H1 (cell line): ENCODE measurements at regions not wholly inside any gene's neighbourhood (a gene's known extent, or its start where the extent isn't known, plus 50 kb on each side); places are given as distances from the start of the nearest gene placed in this dataset.

Experiments
- CTCF ChIA-PET: fragments of 300-600 bp; sonication (Branson Sonifier 250); formaldehyde crosslinking; loops from one replicate; lab custom pipeline; 2021; ENCODE audit not compliant: partially characterized antibody; lab: Charles Lee
- POLR2A ChIA-PET: fragments of 300-600 bp; sonication (Branson Sonifier 250); formaldehyde crosslinking; loops from one replicate; lab custom pipeline; 2021; ENCODE audit warnings: inconsistent platforms; ENCODE audit not compliant: partially characterized antibody; lab: Charles Lee
- DNase-seq, 2 experiments: peaks; one replicate each; pipeline versions ENCODE4 v3.0.0 to v3.0.0-alpha.2; 2010 to 2022; ENCODE audit warnings: low spot score in 2 of 2, low read depth in 1 of 2, mixed read lengths in 1 of 2
- FAIRE-seq: peaks from 2 replicates; lab custom pipeline; 2011; peaks lifted over from hg19 to GRCh38; lab: Jason Lieb, UNC
- H2AFZ ChIP-seq: 2 replicates; pipeline ENCODE4 v1.8.1; 2012; ENCODE audit warnings: low read length, inconsistent platforms
- H2AK5ac ChIP-seq: 2 replicates; pipeline ENCODE4 v1.6.1; 2013; ENCODE audit warnings: low read depth, low read length
- H2BK120ac ChIP-seq: replicated peaks from 2 replicates; pipeline ENCODE3; 2013; ENCODE audit warnings: low read depth, low read length, inconsistent platforms
- H2BK12ac ChIP-seq: 2 replicates; pipeline ENCODE4 v1.6.1; 2013; ENCODE audit warnings: low read depth, low read length
- H2BK15ac ChIP-seq: 2 replicates; pipeline ENCODE4 v1.6.1; 2013; ENCODE audit warnings: low read length
- H2BK20ac ChIP-seq: 2 replicates; pipeline ENCODE4 v1.6.1; 2013; ENCODE audit warnings: low read length
- H2BK5ac ChIP-seq: 2 replicates; pipeline ENCODE4 v1.6.1; 2013; ENCODE audit warnings: low read depth, low read length
- H3K14ac ChIP-seq: 2 replicates; pipeline ENCODE4 v1.6.1; 2013; ENCODE audit warnings: inconsistent platforms; ENCODE audit not compliant: insufficient read length
- H3K18ac ChIP-seq: 2 replicates; pipeline ENCODE4 v1.6.1; 2013; ENCODE audit warnings: low read length; ENCODE audit errors: extremely low read depth
- H3K23ac ChIP-seq: 2 replicates; pipeline ENCODE4 v1.6.1; 2013; ENCODE audit warnings: inconsistent platforms; ENCODE audit not compliant: insufficient read length
- H3K23me2 ChIP-seq: 2 replicates; pipeline ENCODE4 v1.6.1; 2013; ENCODE audit warnings: low read depth, low read length
- H3K27ac ChIP-seq: 2 replicates; pipeline ENCODE4 v1.6.1; 2011; ENCODE audit warnings: low read depth, low read length, inconsistent platforms
- H3K27me3 ChIP-seq, 4 experiments: replicated peaks in 1 of 4; 1 replicate in 1 of 4; 2 replicates in 3 of 4; pipeline versions ENCODE4 v1.6.1 to v1.8.1; 2011 to 2013; ENCODE audit warnings: low read length in 3 of 4, mild to moderate bottlenecking in 3 of 4, inconsistent platforms in 2 of 4, mixed read lengths in 2 of 4, moderate library complexity in 1 of 4; ENCODE audit not compliant: control insufficient read depth in 3 of 4, insufficient read depth in 3 of 4; ENCODE audit errors: extremely low read depth in 1 of 4
- H3K36me3 ChIP-seq, 4 experiments: 2 replicates each; pipeline versions ENCODE4 v1.6.1 to v1.8.1; 2011 to 2013; ENCODE audit warnings: mild to moderate bottlenecking in 4 of 4, low read length in 3 of 4, moderate library complexity in 2 of 4, control low read depth in 1 of 4, inconsistent platforms in 1 of 4; ENCODE audit not compliant: insufficient read depth in 4 of 4, control insufficient read depth in 2 of 4
- H3K4ac ChIP-seq: replicated peaks from 2 replicates; pipeline ENCODE3; 2013; ENCODE audit warnings: low read length, low read depth, mixed read lengths, inconsistent platforms; ENCODE audit not compliant: insufficient read length
- H3K4me1 ChIP-seq, 4 experiments: replicated peaks in 1 of 4; 1 replicate in 1 of 4; 2 replicates in 3 of 4; pipeline versions ENCODE4 v1.6.1 to v1.8.1; 2011 to 2013; ENCODE audit warnings: low read length in 3 of 4, inconsistent platforms in 2 of 4, mixed read lengths in 1 of 4; ENCODE audit not compliant: insufficient read depth in 4 of 4, control insufficient read depth in 3 of 4
- H3K4me2 ChIP-seq, 2 experiments: 2 replicates each; pipeline versions ENCODE4 v1.6.1 to v1.8.1; 2011 to 2013; ENCODE audit warnings: low read depth in 2 of 2, low read length in 2 of 2, control low read depth in 1 of 2, inconsistent platforms in 1 of 2, mild to moderate bottlenecking in 1 of 2; ENCODE audit not compliant: insufficient read depth in 1 of 2
- H3K4me3 ChIP-seq, 4 experiments: fragments of 200-600, 300-600 bp in 1 of 4; sonication (generic), shearing (Covaris generic), sonication (Bioruptor Twin) in 1 of 4; 2 replicates each; pipeline versions ENCODE4 v1.5.1 to v1.8.1; 2011 to 2016; ENCODE audit warnings: low read length in 4 of 4, low read depth in 3 of 4, control low read depth in 2 of 4, inconsistent platforms in 2 of 4, mild to moderate bottlenecking in 2 of 4, mixed read lengths in 1 of 4, moderate library complexity in 1 of 4; ENCODE audit not compliant: insufficient read depth in 2 of 4; ENCODE audit errors: extremely low read depth in 1 of 4
- H3K56ac ChIP-seq: replicated peaks from 2 replicates; pipeline ENCODE3; 2013; ENCODE audit warnings: low read depth, mild to moderate bottlenecking, mixed read lengths, low read length, inconsistent platforms; ENCODE audit not compliant: insufficient read length
- H3K79me1 ChIP-seq: 2 replicates; pipeline ENCODE4 v1.6.1; 2013; ENCODE audit warnings: low read depth, low read length, control low read depth
- H3K79me2 ChIP-seq, 2 experiments: 2 replicates each; pipeline versions ENCODE4 v1.6.1 to v1.8.1; 2012 to 2013; ENCODE audit warnings: low read length in 2 of 2, mild to moderate bottlenecking in 2 of 2, inconsistent platforms in 1 of 2; ENCODE audit not compliant: insufficient read depth in 2 of 2, control insufficient read depth in 1 of 2
- H3K9ac ChIP-seq, 4 experiments: replicated peaks in 1 of 4; 1 replicate in 1 of 4; 2 replicates in 3 of 4; pipeline versions ENCODE4 v1.6.1 to v1.8.1; 2011 to 2013; ENCODE audit warnings: low read depth in 3 of 4, low read length in 3 of 4, control low read depth in 2 of 4, mild to moderate bottlenecking in 2 of 4, moderate library complexity in 2 of 4, inconsistent platforms in 1 of 4; ENCODE audit errors: extremely low read depth in 1 of 4
- H3K9me3 ChIP-seq, 2 experiments: 2 replicates each; pipeline versions ENCODE4 v1.6.1 to v1.8.1; 2012 to 2013; ENCODE audit warnings: mild to moderate bottlenecking in 2 of 2, moderate library complexity in 2 of 2, control low read depth in 1 of 2, inconsistent platforms in 1 of 2, low read depth in 1 of 2, low read length in 1 of 2, mixed read lengths in 1 of 2; ENCODE audit not compliant: insufficient read depth in 2 of 2
- H4K20me1 ChIP-seq, 2 experiments: replicated peaks in 1 of 2; 2 replicates each; pipeline versions ENCODE3 to v1.8.1; 2011 to 2013; ENCODE audit warnings: inconsistent platforms in 2 of 2, low read length in 2 of 2, mild to moderate bottlenecking in 1 of 2; ENCODE audit not compliant: insufficient read depth in 2 of 2, control insufficient read depth in 1 of 2
- H4K5ac ChIP-seq: 2 replicates; pipeline ENCODE4 v1.6.1; 2013; ENCODE audit warnings: low read length, low read depth, mixed read lengths, inconsistent platforms; ENCODE audit not compliant: insufficient read length
- H4K8ac ChIP-seq: 2 replicates; pipeline ENCODE4 v1.8.0; 2013; ENCODE audit warnings: mild to moderate bottlenecking, moderate library complexity, low read length, inconsistent platforms; ENCODE audit not compliant: insufficient read depth; ENCODE audit errors: extremely low read depth
- H4K91ac ChIP-seq: replicated peaks from 2 replicates; pipeline ENCODE3; 2013; ENCODE audit warnings: low read length, mixed read lengths, inconsistent platforms; ENCODE audit not compliant: insufficient read length
- BCL11A ChIP-seq, 2 experiments: IDR thresholded peaks; one replicate each; pipeline ENCODE4 v1.6.1; 2011; ENCODE audit warnings: low read depth in 2 of 2, low read length in 2 of 2, mild to moderate bottlenecking in 2 of 2
- FOSL1 ChIP-seq: IDR thresholded peaks from 2 replicates; pipeline ENCODE4 v1.6.1; 2011; ENCODE audit warnings: mild to moderate bottlenecking, low read depth, low read length, moderate library complexity; ENCODE audit not compliant: insufficient read depth
- SP1 ChIP-seq: IDR thresholded peaks from 2 replicates; pipeline ENCODE4 v1.6.1; 2011; ENCODE audit warnings: low read depth, low read length
- TAF1 ChIP-seq: IDR thresholded peaks from 2 replicates; pipeline ENCODE4 v1.6.1; 2011; ENCODE audit warnings: mild to moderate bottlenecking, low read depth, low read length

DNA sequence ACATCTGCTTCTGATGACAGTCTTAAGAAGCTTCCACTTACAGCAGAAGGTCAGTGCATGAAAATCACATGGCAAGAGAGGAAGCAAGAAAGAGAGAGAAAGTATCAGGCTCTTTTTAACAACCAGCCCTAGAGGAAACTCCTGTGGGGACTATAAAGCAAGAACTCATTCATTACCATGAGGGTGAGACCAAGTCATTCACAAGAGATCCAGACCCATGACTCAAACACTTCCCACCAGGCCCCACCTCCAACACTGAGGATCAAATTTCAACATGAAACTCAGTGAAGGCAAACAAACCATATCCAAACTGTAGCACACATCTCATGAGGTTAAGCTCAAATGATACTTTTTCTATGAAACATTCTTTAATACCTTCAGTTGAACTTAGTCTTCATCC is 643.2 kb upstream of the SYNCRIP start:
- Histone ChIP-seq H3K27me3 (no peaks in the 10 kb centered on the region), H2BK5ac (no peak overlapping the region), H2AK5ac (no peak overlapping the region), H3K9ac (no peak overlapping the region), H3K56ac (no peak overlapping the region), H2BK12ac (no peak overlapping the region), H3K79me2 (no peaks in the 10 kb centered on the region), H3K4me1 (no peaks in the 10 kb centered on the region), H3K9me3 (peaks cover 12 to 25% of the 10 kb centered on the region in 2 experiments; a peak in 3 of 4 replicates), H2BK20ac (no peak overlapping the region), H3K4me3 (no peak overlapping the region), H3K4me2 (no peak overlapping the region), H3K27ac (no peak overlapping the region), H4K5ac (no peak overlapping the region), H4K8ac (no peak overlapping the region), H2BK120ac (no peak overlapping the region), H3K23ac (no peak overlapping the region), H3K36me3 (no peaks in the 10 kb centered on the region; a peak in 1 of 8 replicates), H3K79me1 (no peaks in the 10 kb centered on the region), H3K14ac (no peak overlapping the region), H3K23me2 (no peaks in the 10 kb centered on the region), H3K4ac (no peak overlapping the region), H2AFZ (no peak overlapping the region), H4K91ac (no peak overlapping the region), H4K20me1 (no peaks in the 10 kb centered on the region), H3K18ac (no peak overlapping the region), H2BK15ac (no peak overlapping the region)
- FAIRE-seq (no peak), DNase-seq (no peak)
- CTCF ChIA-PET = no interaction called here
- POLR2A ChIA-PET = no interaction called here
- TF ChIP-seq TAF1 (no peak), FOSL1 (no peak), SP1 (no peak), BCL11A (IDR thresholded peaks at IDR 0.05; ENCODE audit: low read depth in 2 of 2, low read length in 2 of 2) (no peak)
